Psoas muscle (tissue), 7 donors: ENCODE measurements at regions not wholly inside any gene's neighbourhood (a gene's known extent, or its start where the extent isn't known, plus 50 kb on each side); places are given as distances from the start of the nearest gene placed in this dataset.

ENCODE experiments used
- ATAC-seq, 4 donors: fragments of 200-7000 bp; cut with Tn5 transposase; one replicate each; pipeline ENCODE4 v1.9.1; 2020; ENCODE audit warnings: moderate library complexity in 3 of 4, mild to moderate bottlenecking in 2 of 4
- DNase-seq, 2 donors: peaks; one replicate each; pipeline ENCODE4 v3.0.0-alpha.2; 2020
- H3K27ac ChIP-seq: fragments of 200-600 bp; one replicate; pipeline ENCODE4 v1.8.0; 2022
- H3K27me3 ChIP-seq, 3 donors: fragments of 200-600 bp in 1 of 3; one replicate each; pipeline versions ENCODE4 v1.6.1 to v1.8.0; 2013 to 2022; ENCODE audit warnings: low read length in 2 of 3, mild to moderate bottlenecking in 2 of 3, moderate library complexity in 1 of 3; ENCODE audit not compliant: insufficient read depth in 3 of 3
- H3K36me3 ChIP-seq, 2 donors: fragments of 200-600 bp in 1 of 2; one replicate each; pipeline versions ENCODE4 v1.6.1 to v1.8.0; 2013 to 2022; ENCODE audit warnings: low read depth in 1 of 2, mild to moderate bottlenecking in 1 of 2, moderate library complexity in 1 of 2; ENCODE audit not compliant: insufficient read depth in 1 of 2
- H3K4me1 ChIP-seq: fragments of 200-600 bp; one replicate; pipeline ENCODE4 v1.8.0; 2022
- H3K4me3 ChIP-seq: fragments of 200-600 bp; one replicate; pipeline ENCODE4 v1.8.0; 2022; ENCODE audit warnings: mild to moderate bottlenecking
- H3K9me3 ChIP-seq: fragments of 200-600 bp; one replicate; pipeline ENCODE4 v1.8.0; 2022
- CTCF ChIP-seq: fragments of 200-600 bp; IDR thresholded peaks from one replicate; pipeline ENCODE4 v1.8.0; 2022; ENCODE audit warnings: antibody characterized with exemption
- WGBS, 3 donors: extraction: QIAGEN DNeasy Blood & Tissue Kit; methylation state at CpG; one replicate each; pipeline versions ENCODE4 v1.1.6 to v1.1.7; 2013; 5-methylcytosine and 5-hydroxymethylcytosine counted together
- intact Hi-C, 2 donors: fragments of 100-400 bp; cut with DNase I; formaldehyde crosslinking; loops; one replicate each; pipeline versions ENCODE4 v1.11.0 to v1.14.2; 2022
- donor health status: healthy with polysubstance abuse.
- donor health status: DM: no; HTN: no; CAD: no; lungs with moderate emphysema.
- donor health status: Bipolar disorder and iron deficiency.
- donor health status: healthy.
- donor health status: DM: yes; HTN: yes; CAD: no.
- donor health status: DM: no; HTN: no; CAD: no.
- donor health status: DM: yes; HTN: yes; CAD: no.

GRCh38 chr10:124267231-124267885 is 151.4 kb downstream of the OAT start:
- 59 to 75% (median 63%) methylated on average over 9 of the region's 9 CpGs for WGBS, 3 donors
- Histone ChIP-seq H3K4me3 (no peak overlapping the region), H3K9me3 (no peaks in the 10 kb centered on the region), H3K36me3 (no peaks in the 10 kb centered on the region), H3K4me1 (no peaks in the 10 kb centered on the region), H3K27ac (no peak overlapping the region), H3K27me3 (no peaks in the 10 kb centered on the region)
- DNase-seq (peak in 1 of 2 donors; percentile 46), ATAC-seq (peak; percentile 62 to 86 (median 73))
- intact Hi-C loops, result loop anchor here in 1 of 2 donors (10.0 kb wide), 1 partner anchor 243 kb away; no protein-coding TSS in a partner anchor
- no peak for TF ChIP-seq CTCF

- H3K4me1 ChIP-seq, result no peaks in the 10 kb centered on the region
- 86 to 95% (median 88%) methylated on average over 15 of the region's 15 CpGs for WGBS, 3 donors
- intact Hi-C loops, result loop anchor here in 1 of 2 donors (10.0 kb wide), 1 partner anchor 242 kb away; no protein-coding TSS in a partner anchor
These were observed 152.1 kb downstream of the OAT start for GRCh38 chr10:124266468-124267230.

GRCh38 chr10:124265776-124266467 is 152.8 kb downstream of the OAT start:
- H3K27me3 ChIP-seq, result no peaks in the 10 kb centered on the region
- DNase-seq (peak in 1 of 2 donors; percentile 19), ATAC-seq (no peak)
- no peak overlapping the region for H3K27ac ChIP-seq
- TF ChIP-seq CTCF, result no peak
- H3K4me1 ChIP-seq, result no peaks in the 10 kb centered on the region
- no peaks in the 10 kb centered on the region for H3K9me3 ChIP-seq
- H3K4me3 ChIP-seq, result no peak overlapping the region
- H3K36me3 ChIP-seq, result no peaks in the 10 kb centered on the region
- intact Hi-C loops, result loop anchor here in 1 of 2 donors (10.0 kb wide), 1 partner anchor 241 kb away; no protein-coding TSS in a partner anchor
- WGBS, 3 donors, result 88 to 93% (median 93%) methylated on average over 12 of the region's 12 CpGs

More at GRCh38 chr10:124266468-124267230, 152.1 kb downstream of the OAT start:
- Histone ChIP-seq H3K27ac (no peak overlapping the region), H3K36me3 (no peaks in the 10 kb centered on the region), H3K9me3 (no peaks in the 10 kb centered on the region), H3K27me3 (no peaks in the 10 kb centered on the region), H3K4me3 (no peak overlapping the region)
- ATAC-seq, result no peak
- no peak for TF ChIP-seq CTCF
- DNase-seq, result peak in 1 of 2 donors; percentile 28

- H3K27ac ChIP-seq, result no peak overlapping the region
- TF ChIP-seq CTCF, result no peak
- no peak overlapping the region for H3K4me3 ChIP-seq
- ATAC-seq (no peak), DNase-seq (peak in 1 of 2 donors; percentile 4)
- H3K9me3 ChIP-seq, result no peaks in the 10 kb centered on the region
- intact Hi-C loops, result loop anchor here in 1 of 2 donors (10.0 kb wide), 1 partner anchor 241 kb away; no protein-coding TSS in a partner anchor
- no peaks in the 10 kb centered on the region for H3K27me3 ChIP-seq
- 87 to 93% (median 92%) methylated on average over 1 of the region's 1 CpG for WGBS, 3 donors
- H3K36me3 ChIP-seq, result no peaks in the 10 kb centered on the region
- no peaks in the 10 kb centered on the region for H3K4me1 ChIP-seq
These were observed 153.4 kb downstream of the OAT start for GRCh38 chr10:124265391-124265745.
